ENCODE measurements at regions not wholly inside any gene's neighbourhood (a gene's known extent, or its start where the extent isn't known, plus 50 kb on each side); places are given as distances from the start of the nearest gene placed in this dataset.

- Histone ChIP-seq H3K9ac (ENCODE audit: low read length) (no peak overlapping the region), H3K27me3 (replicated peaks in 1 of 4; ENCODE audit: control extremely low read depth in 1 of 4, control insufficient read depth in 3 of 4, insufficient read depth in 4 of 4, low read length in 3 of 4) (no peaks in the 10 kb centered on the region), H3K4me1 (ENCODE audit: control insufficient read depth in 2 of 2, insufficient read depth in 2 of 2, low read length in 2 of 2) (no peaks in the 10 kb centered on the region), H3K79me2 (ENCODE audit: control insufficient read depth, insufficient read depth, low read length) (no peaks in the 10 kb centered on the region), H3K9me3 (ENCODE audit: control extremely low read depth in 1 of 3, control insufficient read depth in 2 of 3, insufficient read depth in 1 of 3, low read length in 2 of 3) (no peaks in the 10 kb centered on the region), H3K27ac (ENCODE audit: low read length in 2 of 2) (no peak overlapping the region), H3K36me3 (replicated peaks in 1 of 2; ENCODE audit: control extremely low read depth in 1 of 2, control insufficient read depth in 1 of 2, extremely low read depth in 1 of 2, insufficient read depth in 2 of 2, low read length in 1 of 2) (no peaks in the 10 kb centered on the region), H2AFZ (ENCODE audit: insufficient read depth, low read depth, low read length, poor library complexity, severe bottlenecking) (no peak overlapping the region), H3K4me3 (ENCODE audit: control extremely low read depth in 1 of 5, extremely low read depth in 1 of 5, insufficient read depth in 1 of 5, low read depth in 2 of 5, low read length in 4 of 5) (no peak overlapping the region), H4K20me1 (ENCODE audit: control insufficient read depth, insufficient read depth, low read length, poor library complexity, severe bottlenecking) (no peaks in the 10 kb centered on the region), H3K4me2 (replicated peaks; ENCODE audit: low read depth, low read length, poor library complexity, severe bottlenecking) (no peak overlapping the region)
- no peak for ATAC-seq (ENCODE audit: low read depth)
- intact Hi-C loops (cut with micrococcal nuclease) = no loop called here
- DNase-seq = no peak
- whole genome bisulfite sequencing (ENCODE audit: insufficient coverage) = 96% methylated on average over 6 of the region's 7 CpGs
- Mint-ChIP-seq H3K27ac (no peak overlapping the region), H3K4me3 (no peak overlapping the region), H3K27me3 (no peaks in the 10 kb centered on the region), H3K4me1 (no peaks in the 10 kb centered on the region), H3K9me3 (ENCODE audit: insufficient read depth) (no peaks in the 10 kb centered on the region)
- TF ChIP-seq CTCF (IDR thresholded peaks at IDR 0.05) = no peak
- TF ChIP-seq EZH2 (IDR thresholded peaks at IDR 0.05; ENCODE audit: borderline replicate concordance, insufficient read depth, low read depth, low read length, poor library complexity, severe bottlenecking) = no peak
- ChIA-PET POLR2A (no interaction called here), CTCF (no interaction called here)
Observed at GRCh38 chr2:156164091-156164720, 168.3 kb downstream of the NR4A2 start.

- Histone ChIP-seq H3K4me3 (ENCODE audit: control extremely low read depth in 1 of 5, extremely low read depth in 1 of 5, insufficient read depth in 1 of 5, low read depth in 2 of 5, low read length in 4 of 5) (no peak overlapping the region), H3K4me1 (ENCODE audit: control insufficient read depth in 2 of 2, insufficient read depth in 2 of 2, low read length in 2 of 2) (no peaks in the 10 kb centered on the region), H3K4me2 (replicated peaks; ENCODE audit: low read depth, low read length, poor library complexity, severe bottlenecking) (no peak overlapping the region), H3K9me3 (ENCODE audit: control extremely low read depth in 1 of 3, control insufficient read depth in 2 of 3, insufficient read depth in 1 of 3, low read length in 2 of 3) (no peaks in the 10 kb centered on the region), H4K20me1 (ENCODE audit: control insufficient read depth, insufficient read depth, low read length, poor library complexity, severe bottlenecking) (no peaks in the 10 kb centered on the region), H3K36me3 (replicated peaks in 1 of 2; ENCODE audit: control extremely low read depth in 1 of 2, control insufficient read depth in 1 of 2, extremely low read depth in 1 of 2, insufficient read depth in 2 of 2, low read length in 1 of 2) (no peaks in the 10 kb centered on the region), H3K9ac (ENCODE audit: low read length) (no peak overlapping the region), H3K79me2 (ENCODE audit: control insufficient read depth, insufficient read depth, low read length) (no peaks in the 10 kb centered on the region), H3K27ac (ENCODE audit: low read length in 2 of 2) (no peak overlapping the region), H2AFZ (ENCODE audit: insufficient read depth, low read depth, low read length, poor library complexity, severe bottlenecking) (no peak overlapping the region), H3K27me3 (replicated peaks in 1 of 4; ENCODE audit: control extremely low read depth in 1 of 4, control insufficient read depth in 3 of 4, insufficient read depth in 4 of 4, low read length in 3 of 4) (no peaks in the 10 kb centered on the region)
- Mint-ChIP-seq H3K27me3 (no peaks in the 10 kb centered on the region), H3K4me1 (no peaks in the 10 kb centered on the region), H3K27ac (no peak overlapping the region), H3K9me3 (ENCODE audit: insufficient read depth) (no peaks in the 10 kb centered on the region), H3K4me3 (no peak overlapping the region)
- TF ChIP-seq CTCF (IDR thresholded peaks at IDR 0.05) (no peak), EZH2 (IDR thresholded peaks at IDR 0.05; ENCODE audit: borderline replicate concordance, insufficient read depth, low read depth, low read length, poor library complexity, severe bottlenecking) (no peak)
- intact Hi-C loops (cut with micrococcal nuclease) = no loop called here
- no peak for ATAC-seq (ENCODE audit: low read depth)
- no peak for DNase-seq
- ChIA-PET CTCF (no interaction called here), POLR2A (no interaction called here)
- 95% methylated on average over 2 of the region's 2 CpGs for WGBS (ENCODE audit: insufficient coverage)
Observed at GRCh38 chr2:156158808-156159207, 173.7 kb downstream of the NR4A2 start.

All from B cell (primary cell).